ENCODE measurements at regions not wholly inside any gene's neighbourhood (a gene's known extent, or its start where the extent isn't known, plus 50 kb on each side); places are given as distances from the start of the nearest gene placed in this dataset.

GRCh38 chr5:124553911-124554310 lies 192.5 kb downstream of the ZNF608 start:
- no peak overlapping the region for H3K9ac ChIP-seq (ENCODE audit: low read depth, low read length)
- H3K4me3 ChIP-seq (ENCODE audit: low read length) = no peak overlapping the region
- H3K36me3 ChIP-seq (ENCODE audit: insufficient read depth, low read length) = no peaks in the 10 kb centered on the region
- 87% methylated on average over 2 of the region's 2 CpGs for WGBS
- H3K27ac ChIP-seq (ENCODE audit: low read depth, low read length) = no peak overlapping the region
- H3K9me3 ChIP-seq (ENCODE audit: insufficient read depth, low read depth, low read length) = no peaks in the 10 kb centered on the region
- no peaks in the 10 kb centered on the region for H3K27me3 ChIP-seq (ENCODE audit: insufficient read depth, low read length)
- peaks cover 36% of the 10 kb centered on the region for H3K4me1 ChIP-seq (ENCODE audit: insufficient read depth, low read length)

DNA sequence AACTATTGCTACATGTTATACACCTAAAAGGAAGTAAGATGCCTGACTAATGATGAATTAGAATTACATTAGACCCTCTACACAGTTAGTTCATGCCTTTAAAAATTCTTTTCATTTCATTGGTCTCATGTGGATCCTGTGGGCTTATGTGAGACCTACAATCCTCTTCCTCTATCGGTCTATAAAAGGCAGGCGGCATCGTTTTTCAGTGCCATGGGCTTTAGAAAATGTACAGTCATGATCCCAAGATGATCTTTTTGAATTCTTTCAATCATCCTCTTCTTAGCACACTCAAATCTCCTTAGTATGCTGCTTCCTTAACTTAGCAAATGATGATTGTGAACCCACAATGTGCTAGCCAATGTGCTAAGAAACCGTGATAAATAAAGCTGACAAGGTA lies 193.9 kb downstream of the ZNF608 start:
- Histone ChIP-seq H3K27me3 (ENCODE audit: insufficient read depth, low read length) (no peaks in the 10 kb centered on the region), H3K9me3 (ENCODE audit: insufficient read depth, low read depth, low read length) (no peaks in the 10 kb centered on the region), H3K4me3 (ENCODE audit: low read length) (no peak overlapping the region), H3K9ac (ENCODE audit: low read depth, low read length) (no peak overlapping the region), H3K36me3 (ENCODE audit: insufficient read depth, low read length) (no peaks in the 10 kb centered on the region), H3K27ac (ENCODE audit: low read depth, low read length) (no peak overlapping the region), H3K4me1 (ENCODE audit: insufficient read depth, low read length) (peaks cover 36% of the 10 kb centered on the region)
- WGBS = 93% methylated on average over 4 of the region's 4 CpGs

- Histone ChIP-seq H3K9ac (ENCODE audit: low read depth, low read length) (no peak overlapping the region), H3K4me1 (ENCODE audit: insufficient read depth, low read length) (peaks cover 36% of the 10 kb centered on the region), H3K4me3 (ENCODE audit: low read length) (no peak overlapping the region), H3K36me3 (ENCODE audit: insufficient read depth, low read length) (no peaks in the 10 kb centered on the region), H3K27ac (ENCODE audit: low read depth, low read length) (no peak overlapping the region), H3K27me3 (ENCODE audit: insufficient read depth, low read length) (no peaks in the 10 kb centered on the region), H3K9me3 (ENCODE audit: insufficient read depth, low read depth, low read length) (no peaks in the 10 kb centered on the region)
These were observed 194.5 kb downstream of the ZNF608 start for GRCh38 chr5:124551939-124552279.

DNA sequence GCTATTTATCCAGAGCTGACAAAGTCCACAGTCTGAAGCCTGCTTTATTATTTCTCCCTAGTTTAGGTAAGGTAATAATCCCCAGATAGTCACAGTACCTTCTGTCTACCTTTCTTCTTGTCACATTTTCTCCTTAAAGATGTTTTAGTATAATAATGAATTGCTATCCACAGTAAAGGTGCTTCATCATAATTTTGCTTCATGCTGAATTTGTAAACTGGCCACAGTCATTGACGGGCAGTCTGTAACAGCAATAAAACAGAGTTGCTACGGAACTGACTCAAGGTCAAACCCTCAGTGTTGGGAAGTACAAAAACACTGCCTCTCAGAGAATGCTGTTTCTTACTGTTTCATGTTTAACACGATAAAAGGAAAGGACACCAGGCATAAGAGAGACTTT lies 195.7 kb downstream of the ZNF608 start:
- Histone ChIP-seq H3K9ac (ENCODE audit: low read depth, low read length) (no peak overlapping the region), H3K4me1 (ENCODE audit: insufficient read depth, low read length) (peaks cover 36% of the 10 kb centered on the region), H3K9me3 (ENCODE audit: insufficient read depth, low read depth, low read length) (no peaks in the 10 kb centered on the region), H3K4me3 (ENCODE audit: low read length) (no peak overlapping the region), H3K27ac (ENCODE audit: low read depth, low read length) (no peak overlapping the region), H3K36me3 (ENCODE audit: insufficient read depth, low read length) (no peaks in the 10 kb centered on the region), H3K27me3 (ENCODE audit: insufficient read depth, low read length) (no peaks in the 10 kb centered on the region)
- WGBS = 72% methylated on average over 3 of the region's 3 CpGs

DNA sequence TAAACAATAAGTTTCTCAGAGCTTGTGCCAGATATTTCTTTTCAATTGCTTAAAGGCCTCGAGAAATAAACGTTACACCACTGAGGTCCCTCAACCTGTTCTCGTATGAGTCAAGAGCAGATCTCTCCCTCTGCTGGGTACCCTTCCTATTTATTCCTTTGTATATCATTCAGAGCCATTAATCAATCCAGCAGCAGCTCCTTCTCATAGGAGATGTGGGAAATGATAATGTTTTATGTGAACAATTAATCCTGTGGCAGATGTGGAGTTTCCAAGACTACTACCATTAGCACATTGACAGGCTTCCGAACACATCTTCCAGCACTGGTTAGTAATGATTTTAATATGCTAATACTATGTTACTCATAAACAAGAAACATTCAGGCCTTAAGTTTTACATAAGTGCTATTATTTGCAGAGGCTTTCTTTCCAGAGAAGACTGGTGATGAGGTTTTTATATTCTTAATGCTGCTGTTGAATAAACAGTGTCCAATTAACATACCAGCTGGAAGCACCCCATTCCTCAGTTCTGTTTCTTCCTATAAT lies 196.5 kb downstream of the ZNF608 start:
- no peak overlapping the region for H3K4me3 ChIP-seq (ENCODE audit: low read length)

DNA sequence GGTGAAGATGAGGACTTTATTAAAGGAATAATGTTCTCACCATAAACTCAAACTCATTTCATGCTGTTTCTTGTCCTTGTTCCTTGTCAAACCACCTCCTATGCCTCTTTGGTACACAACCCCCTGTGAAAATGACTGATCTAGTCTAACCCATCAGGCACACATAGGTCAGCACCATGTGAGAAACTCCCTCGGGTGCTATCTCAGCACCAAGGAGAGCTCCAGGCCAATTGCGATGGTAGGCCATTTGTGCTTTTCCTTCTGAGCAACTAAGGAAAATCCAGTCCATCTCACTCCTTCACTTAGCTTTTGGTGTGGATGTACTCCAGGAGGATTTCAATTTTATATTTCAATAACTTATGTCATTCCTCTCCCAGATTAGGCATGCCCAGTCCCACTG lies 199.8 kb downstream of the ZNF608 start:
- H3K4me1 ChIP-seq (ENCODE audit: insufficient read depth, low read length) = peaks cover 17% of the 10 kb centered on the region
- no peak overlapping the region for H3K4me3 ChIP-seq (ENCODE audit: low read length)
- H3K9ac ChIP-seq (ENCODE audit: low read depth, low read length) = no peak overlapping the region
- H3K27ac ChIP-seq (ENCODE audit: low read depth, low read length) = no peak overlapping the region
- H3K27me3 ChIP-seq (ENCODE audit: insufficient read depth, low read length) = no peaks in the 10 kb centered on the region
- no peaks in the 10 kb centered on the region for H3K36me3 ChIP-seq (ENCODE audit: insufficient read depth, low read length)
- WGBS = 72% methylated on average over 2 of the region's 2 CpGs
- H3K9me3 ChIP-seq (ENCODE audit: insufficient read depth, low read depth, low read length) = no peaks in the 10 kb centered on the region

More for the DNA sequence above, 196.5 kb downstream of the ZNF608 start:
- Histone ChIP-seq H3K27me3 (ENCODE audit: insufficient read depth, low read length) (no peaks in the 10 kb centered on the region), H3K9me3 (ENCODE audit: insufficient read depth, low read depth, low read length) (no peaks in the 10 kb centered on the region), H3K4me1 (ENCODE audit: insufficient read depth, low read length) (peaks cover 29% of the 10 kb centered on the region), H3K27ac (ENCODE audit: low read depth, low read length) (no peak overlapping the region), H3K36me3 (ENCODE audit: insufficient read depth, low read length) (no peaks in the 10 kb centered on the region), H3K9ac (ENCODE audit: low read depth, low read length) (no peak overlapping the region)
- WGBS = 91% methylated on average over 3 of the region's 4 CpGs

- WGBS = 93% methylated on average over 2 of the region's 2 CpGs
- H3K36me3 ChIP-seq (ENCODE audit: insufficient read depth, low read length) = no peaks in the 10 kb centered on the region
- H3K9me3 ChIP-seq (ENCODE audit: insufficient read depth, low read depth, low read length) = no peaks in the 10 kb centered on the region
These were observed 201.9 kb downstream of the ZNF608 start for GRCh38 chr5:124544366-124545055.

DNA sequence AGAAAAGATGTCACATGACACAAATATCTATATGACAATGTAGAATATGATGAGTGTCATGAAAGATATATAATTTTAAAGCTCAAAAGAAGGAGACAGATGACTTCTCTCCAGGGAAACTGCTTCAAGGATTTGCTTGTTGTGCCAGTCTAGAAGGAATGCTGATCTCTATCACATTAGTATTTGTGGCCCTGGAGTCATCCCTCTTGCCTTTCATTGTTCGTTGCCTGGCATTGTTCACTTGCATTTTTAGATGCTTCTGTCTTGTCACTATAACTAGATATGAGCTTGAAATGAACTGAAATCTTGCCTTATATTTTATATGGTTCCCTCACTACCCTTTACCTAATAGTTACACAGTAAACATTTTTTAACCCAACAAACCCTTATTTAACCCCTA lies 207.5 kb downstream of the ZNF608 start:
- 100% methylated on average over 1 of the region's 1 CpG for WGBS
- Histone ChIP-seq H3K27me3 (ENCODE audit: insufficient read depth, low read length) (no peaks in the 10 kb centered on the region), H3K27ac (ENCODE audit: low read depth, low read length) (no peak overlapping the region), H3K36me3 (ENCODE audit: insufficient read depth, low read length) (no peaks in the 10 kb centered on the region), H3K4me3 (ENCODE audit: low read length) (no peak overlapping the region), H3K4me1 (ENCODE audit: insufficient read depth, low read length) (no peaks in the 10 kb centered on the region), H3K9me3 (ENCODE audit: insufficient read depth, low read depth, low read length) (no peaks in the 10 kb centered on the region), H3K9ac (ENCODE audit: low read depth, low read length) (no peak overlapping the region)

More at GRCh38 chr5:124544366-124545055, 201.9 kb downstream of the ZNF608 start:
- Histone ChIP-seq H3K9ac (ENCODE audit: low read depth, low read length) (no peak overlapping the region), H3K4me3 (ENCODE audit: low read length) (no peak overlapping the region), H3K4me1 (ENCODE audit: insufficient read depth, low read length) (no peaks in the 10 kb centered on the region), H3K27ac (ENCODE audit: low read depth, low read length) (no peak overlapping the region), H3K27me3 (ENCODE audit: insufficient read depth, low read length) (no peaks in the 10 kb centered on the region)

GRCh38 chr5:124538191-124538590 lies 208.2 kb downstream of the ZNF608 start:
- no peaks in the 10 kb centered on the region for H3K4me1 ChIP-seq (ENCODE audit: insufficient read depth, low read length)

GRCh38 chr5:124537522-124537921 lies 208.9 kb downstream of the ZNF608 start:
- H3K27ac ChIP-seq (ENCODE audit: low read depth, low read length) = no peak overlapping the region
- 93% methylated on average over 4 of the region's 4 CpGs for WGBS
- no peaks in the 10 kb centered on the region for H3K36me3 ChIP-seq (ENCODE audit: insufficient read depth, low read length)
- no peak overlapping the region for H3K9ac ChIP-seq (ENCODE audit: low read depth, low read length)
- H3K4me3 ChIP-seq (ENCODE audit: low read length) = no peak overlapping the region
- no peaks in the 10 kb centered on the region for H3K4me1 ChIP-seq (ENCODE audit: insufficient read depth, low read length)
- no peaks in the 10 kb centered on the region for H3K9me3 ChIP-seq (ENCODE audit: insufficient read depth, low read depth, low read length)
- H3K27me3 ChIP-seq (ENCODE audit: insufficient read depth, low read length) = no peaks in the 10 kb centered on the region

More at GRCh38 chr5:124538191-124538590, 208.2 kb downstream of the ZNF608 start:
- Histone ChIP-seq H3K4me3 (ENCODE audit: low read length) (no peak overlapping the region), H3K36me3 (ENCODE audit: insufficient read depth, low read length) (no peaks in the 10 kb centered on the region), H3K9me3 (ENCODE audit: insufficient read depth, low read depth, low read length) (no peaks in the 10 kb centered on the region), H3K9ac (ENCODE audit: low read depth, low read length) (no peak overlapping the region), H3K27ac (ENCODE audit: low read depth, low read length) (no peak overlapping the region), H3K27me3 (ENCODE audit: insufficient read depth, low read length) (no peaks in the 10 kb centered on the region)
- 97% methylated on average over 3 of the region's 3 CpGs for WGBS

- Histone ChIP-seq H3K36me3 (ENCODE audit: insufficient read depth, low read length) (no peaks in the 10 kb centered on the region), H3K27ac (ENCODE audit: low read depth, low read length) (no peak overlapping the region), H3K27me3 (ENCODE audit: insufficient read depth, low read length) (no peaks in the 10 kb centered on the region), H3K4me3 (ENCODE audit: low read length) (no peak overlapping the region), H3K9ac (ENCODE audit: low read depth, low read length) (no peak overlapping the region), H3K9me3 (ENCODE audit: insufficient read depth, low read depth, low read length) (no peaks in the 10 kb centered on the region), H3K4me1 (ENCODE audit: insufficient read depth, low read length) (no peaks in the 10 kb centered on the region)
- 95% methylated on average over 5 of the region's 5 CpGs for WGBS
These were observed 209.3 kb downstream of the ZNF608 start for GRCh38 chr5:124537107-124537506.

DNA sequence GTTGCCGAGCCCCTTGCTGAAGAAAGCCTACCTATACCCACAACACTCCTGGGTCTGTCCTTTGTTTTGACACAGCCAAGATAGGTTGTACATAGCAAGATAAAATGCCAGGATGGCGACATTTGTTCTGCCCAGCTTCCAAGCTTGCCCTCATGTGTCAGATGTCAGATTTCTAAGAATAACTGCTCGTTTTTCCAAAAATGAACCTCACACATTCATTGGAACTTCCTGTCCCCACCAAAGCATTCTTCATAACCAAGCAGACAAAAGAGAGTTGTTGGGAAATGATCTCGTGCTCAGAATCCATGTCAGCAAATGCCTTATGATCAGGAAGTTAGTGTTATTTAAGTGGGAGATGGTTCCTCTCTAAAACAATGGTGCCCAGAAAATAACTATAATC lies 210.1 kb downstream of the ZNF608 start:
- Histone ChIP-seq H3K36me3 (ENCODE audit: insufficient read depth, low read length) (no peaks in the 10 kb centered on the region), H3K9me3 (ENCODE audit: insufficient read depth, low read depth, low read length) (no peaks in the 10 kb centered on the region), H3K4me3 (ENCODE audit: low read length) (no peak overlapping the region), H3K9ac (ENCODE audit: low read depth, low read length) (no peak overlapping the region), H3K27me3 (ENCODE audit: insufficient read depth, low read length) (no peaks in the 10 kb centered on the region), H3K4me1 (ENCODE audit: insufficient read depth, low read length) (no peaks in the 10 kb centered on the region), H3K27ac (ENCODE audit: low read depth, low read length) (no peak overlapping the region)
- 91% methylated on average over 4 of the region's 4 CpGs for WGBS

Data from HUES64 (cell line).